ENCODE measurements at regions not wholly inside any gene's neighbourhood (a gene's known extent, or its start where the extent isn't known, plus 50 kb on each side); places are given as distances from the start of the nearest gene placed in this dataset.

GRCh38 chr12:68560851-68561422 is 49.8 kb upstream of the RAP1B start:
- no peak for DNase-seq

Measured in DMS53 (cell line).